ENCODE measurements at regions not wholly inside any gene's neighbourhood (a gene's known extent, or its start where the extent isn't known, plus 50 kb on each side); places are given as distances from the start of the nearest gene placed in this dataset.

GRCh38 chr9:106620866-106621265 is 242.1 kb upstream of the ZNF462 start:
- TF ChIP-seq HDGF (IDR thresholded peaks at IDR 0.05; ENCODE audit: borderline replicate concordance) (no peak), PKNOX1 (IDR thresholded peaks at IDR 0.05) (no peak), FOXA1 (IDR thresholded peaks at IDR 0.05) (no peak)
